CD14-positive monocyte (primary cell): ENCODE measurements at regions not wholly inside any gene's neighbourhood (a gene's known extent, or its start where the extent isn't known, plus 50 kb on each side); places are given as distances from the start of the nearest gene placed in this dataset.

ENCODE experiments used
- DNase-seq, 3 donors: peaks; one replicate each; pipeline ENCODE4 v3.0.0-alpha.2; 2011 to 2022
- H2AFZ ChIP-seq: 2 replicates; pipeline ENCODE4 v1.6.0; 2012; ENCODE audit warnings: mild to moderate bottlenecking, low read depth, low read length, inconsistent platforms; ENCODE audit not compliant: insufficient read depth, poor library complexity, severe bottlenecking
- H3K27ac ChIP-seq, 2 donors: 1 replicate in 1 of 2; 2 replicates in 1 of 2; pipeline ENCODE4 v1.5.1; 2012 to 2013; ENCODE audit warnings: low read length in 2 of 2, control low read depth in 1 of 2, inconsistent platforms in 1 of 2, low read depth in 1 of 2, mild to moderate bottlenecking in 1 of 2
- H3K27me3 ChIP-seq, 2 donors: one replicate each; pipeline versions ENCODE4 v1.6.0 to v1.6.1; 2011 to 2013; ENCODE audit warnings: low read length in 2 of 2; ENCODE audit not compliant: control insufficient read depth in 2 of 2, insufficient read depth in 2 of 2
- H3K36me3 ChIP-seq, 2 donors: replicated peaks in 1 of 2; 1 replicate in 1 of 2; 2 replicates in 1 of 2; pipeline versions ENCODE4 v1.5.1 to v1.6.1; 2012 to 2013; ENCODE audit warnings: low read length in 2 of 2, control low read depth in 1 of 2, inconsistent platforms in 1 of 2, mild to moderate bottlenecking in 1 of 2; ENCODE audit not compliant: insufficient read depth in 2 of 2, control insufficient read depth in 1 of 2
- H3K4me1 ChIP-seq, 2 donors: 1 replicate in 1 of 2; 2 replicates in 1 of 2; pipeline versions ENCODE4 v1.5.1 to v1.6.1; 2012 to 2013; ENCODE audit warnings: low read length in 2 of 2, control low read depth in 1 of 2, inconsistent platforms in 1 of 2, mild to moderate bottlenecking in 1 of 2, moderate library complexity in 1 of 2; ENCODE audit not compliant: insufficient read depth in 2 of 2, control insufficient read depth in 1 of 2
- H3K4me2 ChIP-seq: replicated peaks from 2 replicates; pipeline ENCODE3; 2012; ENCODE audit warnings: low read length, moderate library complexity, mild to moderate bottlenecking; ENCODE audit not compliant: poor library complexity, severe bottlenecking; ENCODE audit errors: extremely low read depth
- H3K4me3 ChIP-seq, 3 experiments: fragments of 200-600 bp in 1 of 3; sonication (generic) in 1 of 3; replicated peaks in 1 of 3; 1 replicate in 2 of 3; 2 replicates in 1 of 3; pipeline ENCODE4 v1.5.1; 2011 to 2013; ENCODE audit warnings: low read length in 3 of 3, mild to moderate bottlenecking in 3 of 3, control low read depth in 2 of 3, low read depth in 2 of 3, inconsistent platforms in 1 of 3, moderate library complexity in 1 of 3
- H3K79me2 ChIP-seq: 2 replicates; pipeline ENCODE4 v1.6.0; 2012; ENCODE audit warnings: mild to moderate bottlenecking, control low read depth, inconsistent platforms, low read length, moderate library complexity; ENCODE audit not compliant: insufficient read depth
- H3K9ac ChIP-seq: 2 replicates; pipeline ENCODE4 v1.6.0; 2017; ENCODE audit warnings: low read length, mild to moderate bottlenecking; ENCODE audit not compliant: insufficient read depth, poor library complexity, severe bottlenecking
- H3K9me3 ChIP-seq, 2 donors: replicated peaks in 1 of 2; 1 replicate in 1 of 2; 2 replicates in 1 of 2; pipeline versions ENCODE4 v1.5.1 to v1.6.1; 2012 to 2013; ENCODE audit warnings: low read length in 2 of 2, control low read depth in 1 of 2; ENCODE audit not compliant: control insufficient read depth in 1 of 2, insufficient read depth in 1 of 2
- H4K20me1 ChIP-seq: 2 replicates; pipeline ENCODE4 v1.6.0; 2012; ENCODE audit warnings: mild to moderate bottlenecking, low read length, control low read depth, moderate library complexity; ENCODE audit not compliant: insufficient read depth
- H3K27ac Mint-ChIP-seq, 7 donors: one replicate each; pipeline ENCODE4 v1.8.0; 2020; ENCODE audit warnings: mild to moderate bottlenecking in 7 of 7, mixed read lengths in 7 of 7, moderate library complexity in 6 of 7, inconsistent platforms in 2 of 7
- H3K27me3 Mint-ChIP-seq, 3 donors: one replicate each; pipeline ENCODE4 v1.8.0; 2021 to 2022; ENCODE audit warnings: low read depth in 3 of 3, mild to moderate bottlenecking in 3 of 3, mixed read lengths in 3 of 3, moderate library complexity in 3 of 3, inconsistent platforms in 1 of 3
- H3K36me3 Mint-ChIP-seq, 2 donors: one replicate each; pipeline ENCODE4 v1.8.0; 2020; ENCODE audit warnings: mixed read lengths in 2 of 2, inconsistent platforms in 1 of 2, mild to moderate bottlenecking in 1 of 2
- H3K4me1 Mint-ChIP-seq: one replicate; pipeline ENCODE4 v1.8.0; 2020; ENCODE audit warnings: mild to moderate bottlenecking, mixed read lengths
- H3K4me3 Mint-ChIP-seq, 2 donors: one replicate each; pipeline ENCODE4 v1.8.0; 2020; ENCODE audit warnings: mild to moderate bottlenecking in 2 of 2, mixed read lengths in 2 of 2, moderate library complexity in 1 of 2
- H3K9me3 Mint-ChIP-seq, 7 donors: one replicate each; pipeline ENCODE4 v1.8.0; 2020 to 2022; ENCODE audit warnings: mixed read lengths in 7 of 7, mild to moderate bottlenecking in 6 of 7, moderate library complexity in 6 of 7, inconsistent platforms in 2 of 7
- WGBS: methylation state at CpG from one replicate; pipeline ENCODE4 v1.1.5; 2013; ENCODE audit warnings: missing lambda C conversion rate; ENCODE audit not compliant: insufficient coverage; 5-methylcytosine and 5-hydroxymethylcytosine counted together
- intact Hi-C, 2 donors: fragments of 100-400 bp; cut with micrococcal nuclease; formaldehyde crosslinking; loops; one replicate each; pipeline versions ENCODE4 v1.15.0 to v1.15.1; 2023
- TF ChIP-seq, protein P1 (sequence below): fragments of 200-600 bp; IDR thresholded peaks from one replicate; pipeline ENCODE4 v1.8.0; 2022; ENCODE audit warnings: antibody characterized with exemption, mild to moderate bottlenecking

DNA sequence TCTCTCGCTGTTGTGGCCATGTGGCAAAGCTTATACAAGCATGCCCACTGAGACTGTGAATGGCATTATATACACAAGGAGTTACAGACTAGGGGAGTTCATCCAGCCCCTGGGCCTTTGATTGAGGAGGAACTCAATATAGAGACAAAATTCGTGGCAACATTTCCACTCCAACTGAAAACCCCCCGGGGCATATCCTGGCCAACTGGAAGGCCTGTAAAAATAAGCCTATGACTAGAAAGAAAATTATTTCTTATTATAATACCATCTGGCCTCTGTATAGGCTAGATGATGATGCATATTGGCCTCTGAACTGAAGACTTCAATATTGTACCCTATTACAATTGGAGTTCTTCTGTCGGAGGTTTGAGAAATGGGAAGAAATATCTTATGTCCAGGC is 175.5 kb upstream of the GJE1 start:
- no peak overlapping the region for H3K9ac ChIP-seq
- no peaks in the 10 kb centered on the region for H3K79me2 ChIP-seq
- H2AFZ ChIP-seq = no peak overlapping the region
- no peaks in the 10 kb centered on the region for H4K20me1 ChIP-seq
- H3K4me2 ChIP-seq = no peak overlapping the region
- no peak for DNase-seq
- H3K4me1 ChIP-seq = no peaks in the 10 kb centered on the region
- peaks cover 0 to 2% (median 1%) of the 10 kb centered on the region in 3 donors for H3K27me3 Mint-ChIP-seq
- no peak overlapping the region for H3K27ac ChIP-seq
- no peaks in the 10 kb centered on the region for H3K4me1 Mint-ChIP-seq
- peaks cover 16 to 41% (median 25%) of the 10 kb centered on the region in 7 donors for H3K9me3 Mint-ChIP-seq
- H3K36me3 ChIP-seq = no peaks in the 10 kb centered on the region
- intact Hi-C loops = no loop called here
- peaks cover 39 to 69% of the 10 kb centered on the region in 2 donors for H3K9me3 ChIP-seq
- no peak overlapping the region for H3K4me3 Mint-ChIP-seq
- no peaks in the 10 kb centered on the region for H3K27me3 ChIP-seq
- TF ChIP-seq, protein P1, sequence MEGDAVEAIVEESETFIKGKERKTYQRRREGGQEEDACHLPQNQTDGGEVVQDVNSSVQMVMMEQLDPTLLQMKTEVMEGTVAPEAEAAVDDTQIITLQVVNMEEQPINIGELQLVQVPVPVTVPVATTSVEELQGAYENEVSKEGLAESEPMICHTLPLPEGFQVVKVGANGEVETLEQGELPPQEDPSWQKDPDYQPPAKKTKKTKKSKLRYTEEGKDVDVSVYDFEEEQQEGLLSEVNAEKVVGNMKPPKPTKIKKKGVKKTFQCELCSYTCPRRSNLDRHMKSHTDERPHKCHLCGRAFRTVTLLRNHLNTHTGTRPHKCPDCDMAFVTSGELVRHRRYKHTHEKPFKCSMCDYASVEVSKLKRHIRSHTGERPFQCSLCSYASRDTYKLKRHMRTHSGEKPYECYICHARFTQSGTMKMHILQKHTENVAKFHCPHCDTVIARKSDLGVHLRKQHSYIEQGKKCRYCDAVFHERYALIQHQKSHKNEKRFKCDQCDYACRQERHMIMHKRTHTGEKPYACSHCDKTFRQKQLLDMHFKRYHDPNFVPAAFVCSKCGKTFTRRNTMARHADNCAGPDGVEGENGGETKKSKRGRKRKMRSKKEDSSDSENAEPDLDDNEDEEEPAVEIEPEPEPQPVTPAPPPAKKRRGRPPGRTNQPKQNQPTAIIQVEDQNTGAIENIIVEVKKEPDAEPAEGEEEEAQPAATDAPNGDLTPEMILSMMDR = no peak
- no CpG with 5 or more reads among the region's 4 CpGs for WGBS
- no peaks in the 10 kb centered on the region for H3K36me3 Mint-ChIP-seq
- no peak overlapping the region for H3K27ac Mint-ChIP-seq
- no peak overlapping the region for H3K4me3 ChIP-seq

DNA sequence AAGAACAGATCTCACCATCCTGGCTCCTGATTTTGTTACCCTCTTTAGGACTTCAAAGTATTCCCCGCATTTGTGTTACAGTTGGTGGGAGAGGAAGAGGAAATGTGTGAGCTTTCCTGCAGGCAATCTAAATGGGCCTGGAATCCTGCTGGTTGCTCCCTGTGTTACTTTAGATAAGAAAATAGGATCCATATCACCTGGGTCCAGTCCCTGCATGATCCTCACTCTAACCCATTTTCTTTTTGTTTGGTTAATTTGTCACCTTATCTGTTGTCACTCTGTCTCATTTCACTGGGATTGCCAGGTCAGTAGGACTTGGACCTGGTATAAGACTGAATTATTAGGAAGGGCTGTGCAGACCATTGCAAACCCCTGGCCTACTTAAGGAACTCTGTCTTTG is 175.9 kb upstream of the GJE1 start:
- Histone ChIP-seq H3K4me2 (no peak overlapping the region), H3K4me1 (no peaks in the 10 kb centered on the region), H3K27me3 (no peaks in the 10 kb centered on the region), H4K20me1 (no peaks in the 10 kb centered on the region), H3K9ac (no peak overlapping the region), H3K36me3 (no peaks in the 10 kb centered on the region), H3K79me2 (no peaks in the 10 kb centered on the region), H3K4me3 (no peak overlapping the region), H3K27ac (no peak overlapping the region), H2AFZ (no peak overlapping the region), H3K9me3 (peaks cover 39 to 70% of the 10 kb centered on the region in 2 donors)
- WGBS = no CpG with 5 or more reads among the region's 1 CpG
- TF ChIP-seq, protein P1 = no peak
- H3K27ac Mint-ChIP-seq = no peak overlapping the region
- no peak overlapping the region for H3K4me3 Mint-ChIP-seq
- peaks cover 0 to 2% (median 1%) of the 10 kb centered on the region in 3 donors for H3K27me3 Mint-ChIP-seq
- intact Hi-C loops = no loop called here
- H3K4me1 Mint-ChIP-seq = no peaks in the 10 kb centered on the region
- H3K9me3 Mint-ChIP-seq = peaks cover 17 to 40% (median 27%) of the 10 kb centered on the region in 7 donors
- H3K36me3 Mint-ChIP-seq = no peaks in the 10 kb centered on the region
- DNase-seq = no peak
